ENCODE measurements at regions not wholly inside any gene's neighbourhood (a gene's known extent, or its start where the extent isn't known, plus 50 kb on each side); places are given as distances from the start of the nearest gene placed in this dataset.
"Not testable (repeated sequence)": the region's sequence is repeated elsewhere in the genome, so short reads cannot be mapped to it uniquely, and the experiment has no call there.

- FAIRE-seq = peak; percentile 58
- H3K27me3 ChIP-seq (ENCODE audit: control insufficient read depth, insufficient read depth, low read length); H3K36me3 ChIP-seq (ENCODE audit: control insufficient read depth, insufficient read depth, low read length): not testable (repeated sequence)
Observed at GRCh38 chr15:84155792-84156587, 79.6 kb upstream of the GOLGA6L4 start.

GRCh38 chr15:84156588-84156840 is 79.1 kb upstream of the GOLGA6L4 start:
- not testable (repeated sequence) for H3K36me3 ChIP-seq (ENCODE audit: control insufficient read depth, insufficient read depth, low read length); H3K27me3 ChIP-seq (ENCODE audit: control insufficient read depth, insufficient read depth, low read length); H3K4me3 ChIP-seq (ENCODE audit: low read depth, low read length); FAIRE-seq; DNase-seq (ENCODE audit: low read depth)

More at GRCh38 chr15:84155792-84156587, 79.6 kb upstream of the GOLGA6L4 start:
- not testable (repeated sequence) for DNase-seq (ENCODE audit: low read depth); H3K4me3 ChIP-seq (ENCODE audit: low read depth, low read length)

- not testable (repeated sequence) for DNase-seq (ENCODE audit: low read depth); H3K27me3 ChIP-seq (ENCODE audit: control insufficient read depth, insufficient read depth, low read length); H3K4me3 ChIP-seq (ENCODE audit: low read depth, low read length); H3K36me3 ChIP-seq (ENCODE audit: control insufficient read depth, insufficient read depth, low read length); FAIRE-seq
Observed at GRCh38 chr15:84157056-84157632, 78.4 kb upstream of the GOLGA6L4 start.

- H3K4me3 ChIP-seq (ENCODE audit: low read depth, low read length); DNase-seq (ENCODE audit: low read depth); H3K36me3 ChIP-seq (ENCODE audit: control insufficient read depth, insufficient read depth, low read length); H3K27me3 ChIP-seq (ENCODE audit: control insufficient read depth, insufficient read depth, low read length); FAIRE-seq: not testable (repeated sequence)
Observed at GRCh38 chr15:84157857-84158256, 77.7 kb upstream of the GOLGA6L4 start.

GRCh38 chr15:84159346-84160269 is 76.0 kb upstream of the GOLGA6L4 start:
- FAIRE-seq; H3K27me3 ChIP-seq (ENCODE audit: control insufficient read depth, insufficient read depth, low read length): not testable (repeated sequence)

GRCh38 chr15:84164423-84165292 is 70.9 kb upstream of the GOLGA6L4 start:
- not testable (repeated sequence) for H3K36me3 ChIP-seq (ENCODE audit: control insufficient read depth, insufficient read depth, low read length); H3K27me3 ChIP-seq (ENCODE audit: control insufficient read depth, insufficient read depth, low read length); H3K4me3 ChIP-seq (ENCODE audit: low read depth, low read length); DNase-seq (ENCODE audit: low read depth)
- peak; percentile 18 for FAIRE-seq

More at GRCh38 chr15:84159346-84160269, 76.0 kb upstream of the GOLGA6L4 start:
- H3K36me3 ChIP-seq (ENCODE audit: control insufficient read depth, insufficient read depth, low read length); H3K4me3 ChIP-seq (ENCODE audit: low read depth, low read length); DNase-seq (ENCODE audit: low read depth): not testable (repeated sequence)

GRCh38 chr15:84170029-84170428 is 65.5 kb upstream of the GOLGA6L4 start:
- not testable (repeated sequence) for H3K4me3 ChIP-seq (ENCODE audit: low read depth, low read length); H3K27me3 ChIP-seq (ENCODE audit: control insufficient read depth, insufficient read depth, low read length); DNase-seq (ENCODE audit: low read depth); FAIRE-seq; H3K36me3 ChIP-seq (ENCODE audit: control insufficient read depth, insufficient read depth, low read length)

- FAIRE-seq; DNase-seq (ENCODE audit: low read depth); H3K27me3 ChIP-seq (ENCODE audit: control insufficient read depth, insufficient read depth, low read length); H3K36me3 ChIP-seq (ENCODE audit: control insufficient read depth, insufficient read depth, low read length): not testable (repeated sequence)
- H3K4me3 ChIP-seq (ENCODE audit: low read depth, low read length) = peak overlapping the region; percentile 18
Observed at GRCh38 chr15:84173231-84173610, 62.4 kb upstream of the GOLGA6L4 start.
